ENCODE measurements at regions not wholly inside any gene's neighbourhood (a gene's known extent, or its start where the extent isn't known, plus 50 kb on each side); places are given as distances from the start of the nearest gene placed in this dataset.

DNA sequence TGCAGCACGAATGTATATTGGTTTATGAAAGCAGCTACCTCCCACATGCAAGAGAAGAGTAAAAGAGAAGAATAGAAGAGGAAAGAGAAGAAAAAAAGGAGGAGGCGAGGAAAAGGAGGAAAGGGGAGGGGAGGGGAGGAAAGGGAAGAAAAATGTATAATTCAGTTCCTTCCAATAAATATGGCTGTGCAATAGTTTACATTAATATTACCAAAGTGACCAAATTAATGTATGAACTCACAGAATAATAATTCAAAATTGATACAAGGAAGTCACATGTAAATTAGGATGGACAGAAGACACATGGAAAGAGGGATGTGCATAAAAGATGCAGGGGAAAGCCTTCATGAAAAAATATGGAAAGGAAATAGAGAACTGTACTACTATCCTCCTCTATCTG lies 172.5 kb downstream of the SLC38A4 start:
- Mint-ChIP-seq H3K27ac (peak overlapping the region in 1 of 7 donors; percentile 65), H3K27me3 (ENCODE audit: low read depth in 3 of 3) (peaks cover 0 to 2% (median 0%) of the 10 kb centered on the region in 3 donors), H3K4me1 (no peaks in the 10 kb centered on the region), H3K36me3 (no peaks in the 10 kb centered on the region), H3K4me3 (no peak overlapping the region), H3K9me3 (peaks cover 0 to 13% (median 7%) of the 10 kb centered on the region in 7 donors)
- Histone ChIP-seq H3K27ac (ENCODE audit: low read depth in 1 of 2, low read length in 2 of 2) (no peak overlapping the region), H2AFZ (ENCODE audit: insufficient read depth, low read depth, low read length, poor library complexity, severe bottlenecking) (no peak overlapping the region), H3K36me3 (replicated peaks in 1 of 2; ENCODE audit: control insufficient read depth in 1 of 2, insufficient read depth in 2 of 2, low read length in 2 of 2) (no peaks in the 10 kb centered on the region), H3K9ac (ENCODE audit: insufficient read depth, low read length, poor library complexity, severe bottlenecking) (no peak overlapping the region), H3K4me2 (replicated peaks; ENCODE audit: extremely low read depth, low read length, poor library complexity, severe bottlenecking) (no peak overlapping the region), H3K79me2 (ENCODE audit: insufficient read depth, low read length) (no peaks in the 10 kb centered on the region), H3K27me3 (ENCODE audit: control insufficient read depth in 2 of 2, insufficient read depth in 2 of 2, low read length in 2 of 2) (no peaks in the 10 kb centered on the region), H3K9me3 (replicated peaks in 1 of 2; ENCODE audit: control insufficient read depth in 1 of 2, insufficient read depth in 1 of 2, low read length in 2 of 2) (peaks cover 0 to under 1% of the 10 kb centered on the region in 2 donors), H4K20me1 (ENCODE audit: insufficient read depth, low read length) (no peaks in the 10 kb centered on the region), H3K4me1 (ENCODE audit: control insufficient read depth in 1 of 2, insufficient read depth in 2 of 2, low read length in 2 of 2) (no peaks in the 10 kb centered on the region), H3K4me3 (replicated peaks in 1 of 3; ENCODE audit: low read depth in 2 of 3, low read length in 3 of 3) (no peak overlapping the region)
- no CpG with 5 or more reads among the region's 2 CpGs for WGBS (ENCODE audit: insufficient coverage)
- DNase-seq = no peak
- no peak for TF ChIP-seq CTCF (IDR thresholded peaks at IDR 0.05)
- intact Hi-C loops (cut with micrococcal nuclease) = loop anchor here in 1 of 2 donors (10.0 kb wide), 1 partner anchor 99 kb away; no protein-coding TSS in a partner anchor

DNA sequence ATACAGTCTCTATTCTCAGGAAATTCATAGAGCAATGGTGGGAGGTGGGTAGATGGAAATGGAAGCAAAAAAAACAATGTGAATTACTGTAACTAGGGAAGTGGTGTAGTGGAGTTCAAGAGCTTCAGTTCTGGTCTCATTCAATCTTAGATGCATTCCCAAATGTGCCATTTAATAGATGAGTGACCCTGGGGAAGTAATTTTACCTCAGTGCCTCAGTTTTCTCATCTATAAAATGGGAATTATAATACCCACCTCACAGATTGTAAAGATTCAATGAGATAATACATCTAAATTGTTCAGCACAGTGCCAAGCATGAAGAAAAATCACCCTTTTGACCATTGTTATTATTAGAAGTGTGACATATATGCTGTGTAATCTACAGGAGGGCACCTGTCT lies 173.1 kb downstream of the SLC38A4 start:
- Histone ChIP-seq H3K27me3 (ENCODE audit: control insufficient read depth in 2 of 2, insufficient read depth in 2 of 2, low read length in 2 of 2) (no peaks in the 10 kb centered on the region), H3K9ac (ENCODE audit: insufficient read depth, low read length, poor library complexity, severe bottlenecking) (no peak overlapping the region), H3K36me3 (replicated peaks in 1 of 2; ENCODE audit: control insufficient read depth in 1 of 2, insufficient read depth in 2 of 2, low read length in 2 of 2) (no peaks in the 10 kb centered on the region), H3K9me3 (replicated peaks in 1 of 2; ENCODE audit: control insufficient read depth in 1 of 2, insufficient read depth in 1 of 2, low read length in 2 of 2) (peaks cover 0 to 6% of the 10 kb centered on the region in 2 donors), H2AFZ (ENCODE audit: insufficient read depth, low read depth, low read length, poor library complexity, severe bottlenecking) (no peak overlapping the region), H3K4me2 (replicated peaks; ENCODE audit: extremely low read depth, low read length, poor library complexity, severe bottlenecking) (no peak overlapping the region), H3K27ac (ENCODE audit: low read depth in 1 of 2, low read length in 2 of 2) (no peak overlapping the region), H3K79me2 (ENCODE audit: insufficient read depth, low read length) (no peaks in the 10 kb centered on the region), H3K4me1 (ENCODE audit: control insufficient read depth in 1 of 2, insufficient read depth in 2 of 2, low read length in 2 of 2) (no peaks in the 10 kb centered on the region), H3K4me3 (replicated peaks in 1 of 3; ENCODE audit: low read depth in 2 of 3, low read length in 3 of 3) (no peak overlapping the region), H4K20me1 (ENCODE audit: insufficient read depth, low read length) (no peaks in the 10 kb centered on the region)
- TF ChIP-seq CTCF (IDR thresholded peaks at IDR 0.05) = no peak
- Mint-ChIP-seq H3K9me3 (peaks cover 4 to 19% (median 8%) of the 10 kb centered on the region in 7 donors), H3K4me3 (no peak overlapping the region), H3K27me3 (ENCODE audit: low read depth in 3 of 3) (peaks cover 0 to 2% (median 0%) of the 10 kb centered on the region in 3 donors), H3K4me1 (no peaks in the 10 kb centered on the region), H3K27ac (no peak overlapping the region), H3K36me3 (no peaks in the 10 kb centered on the region)
- DNase-seq = no peak
- intact Hi-C loops (cut with micrococcal nuclease) = loop anchor here in 1 of 2 donors (10.0 kb wide), 1 partner anchor 98 kb away; no protein-coding TSS in a partner anchor

All from CD14-positive monocyte (primary cell).